Peyer's patch (tissue), 4 donors: ENCODE measurements at regions not wholly inside any gene's neighbourhood (a gene's known extent, or its start where the extent isn't known, plus 50 kb on each side); places are given as distances from the start of the nearest gene placed in this dataset.

Experiments used
- DNase-seq, 3 donors: peaks; one replicate each; pipeline ENCODE4 v3.0.0-alpha.2; 2017 to 2019
- H3K27ac ChIP-seq, 4 donors: fragments of 200-600 bp; sonication (generic); one replicate each; pipeline ENCODE4 v1.5.1; 2016 to 2019
- H3K27me3 ChIP-seq, 2 donors: fragments of 200-600 bp; sonication (generic); one replicate each; pipeline ENCODE4 v1.5.1; 2019
- H3K36me3 ChIP-seq, 3 donors: fragments of 200-600 bp; sonication (generic); one replicate each; pipeline ENCODE4 v1.5.1; 2016 to 2019
- H3K4me1 ChIP-seq, 4 donors: fragments of 200-600 bp; sonication (generic); one replicate each; pipeline ENCODE4 v1.5.1; 2016 to 2019
- H3K4me3 ChIP-seq, 4 donors: fragments of 200-600 bp; sonication (generic); 1 replicate in 3 of 4; 2 replicates in 1 of 4; pipeline ENCODE4 v1.5.1; 2016 to 2019; ENCODE audit warnings: mild to moderate bottlenecking in 1 of 4
- H3K9me3 ChIP-seq, 4 donors: fragments of 200-600 bp; sonication (generic); one replicate each; pipeline ENCODE4 v1.5.1; 2016 to 2019; ENCODE audit warnings: mild to moderate bottlenecking in 1 of 4
- CTCF ChIP-seq, 6 experiments: fragments of 450-650 bp in 4 of 6; fragments of 200-600 bp in 2 of 6; sonication (generic) in 1 of 6; IDR thresholded peaks; one replicate each; pipeline ENCODE4 v1.5.1; 2017 to 2019; ENCODE audit warnings: antibody characterized with exemption in 6 of 6, mild to moderate bottlenecking in 3 of 6, moderate library complexity in 1 of 6
- POLR2A ChIP-seq, 2 donors: fragments of 450-650 bp; IDR thresholded peaks; one replicate each; pipeline ENCODE4 v1.5.1; 2017; ENCODE audit warnings: antibody characterized with exemption in 2 of 2, mild to moderate bottlenecking in 2 of 2, moderate library complexity in 2 of 2

GRCh38 chr2:41644936-41645335 lies 402.9 kb upstream of the PKDCC start:
- H3K27ac ChIP-seq = no peak overlapping the region
- TF ChIP-seq POLR2A (IDR thresholded peaks at IDR 0.05) = no peak
- TF ChIP-seq CTCF (IDR thresholded peaks at IDR 0.05) = no peak
- H3K36me3 ChIP-seq = no peaks in the 10 kb centered on the region
- no peaks in the 10 kb centered on the region for H3K9me3 ChIP-seq
- H3K4me3 ChIP-seq = no peak overlapping the region
- H3K27me3 ChIP-seq = no peaks in the 10 kb centered on the region
- H3K4me1 ChIP-seq = no peaks in the 10 kb centered on the region
- DNase-seq = no peak

- Histone ChIP-seq H3K4me1 (no peaks in the 10 kb centered on the region), H3K9me3 (no peaks in the 10 kb centered on the region), H3K36me3 (no peaks in the 10 kb centered on the region), H3K27me3 (no peaks in the 10 kb centered on the region), H3K4me3 (no peak overlapping the region), H3K27ac (no peak overlapping the region)
- DNase-seq = no peak
- TF ChIP-seq CTCF (IDR thresholded peaks at IDR 0.05) = no peak
- TF ChIP-seq POLR2A (IDR thresholded peaks at IDR 0.05) = no peak
These were observed 400.3 kb upstream of the PKDCC start for GRCh38 chr2:41647468-41648050.

DNA sequence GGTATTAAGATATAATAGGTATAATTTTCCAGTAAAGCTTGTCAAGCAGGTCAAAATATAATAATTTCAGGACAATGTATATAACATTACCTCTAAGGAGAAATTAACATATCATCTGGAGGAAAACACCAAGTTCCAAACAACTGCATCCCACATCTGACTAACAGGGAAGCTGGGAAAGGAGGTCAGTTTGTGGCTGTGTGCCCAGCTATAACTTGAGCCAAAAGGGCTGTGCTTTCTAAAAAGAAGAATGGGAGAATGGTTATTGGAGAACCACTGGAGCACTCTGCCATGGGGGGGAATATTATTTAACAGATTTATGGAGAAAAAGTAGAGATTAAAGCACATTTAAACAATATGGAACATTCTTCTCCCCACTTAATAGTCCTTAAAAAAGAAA lies 390.6 kb upstream of the PKDCC start:
- H3K9me3 ChIP-seq = no peaks in the 10 kb centered on the region
- no peak overlapping the region for H3K4me3 ChIP-seq
- H3K27ac ChIP-seq = no peak overlapping the region
- H3K4me1 ChIP-seq = no peaks in the 10 kb centered on the region
- no peaks in the 10 kb centered on the region for H3K27me3 ChIP-seq
- no peak for TF ChIP-seq CTCF (IDR thresholded peaks at IDR 0.05)
- no peak for DNase-seq
- H3K36me3 ChIP-seq = no peaks in the 10 kb centered on the region

DNA sequence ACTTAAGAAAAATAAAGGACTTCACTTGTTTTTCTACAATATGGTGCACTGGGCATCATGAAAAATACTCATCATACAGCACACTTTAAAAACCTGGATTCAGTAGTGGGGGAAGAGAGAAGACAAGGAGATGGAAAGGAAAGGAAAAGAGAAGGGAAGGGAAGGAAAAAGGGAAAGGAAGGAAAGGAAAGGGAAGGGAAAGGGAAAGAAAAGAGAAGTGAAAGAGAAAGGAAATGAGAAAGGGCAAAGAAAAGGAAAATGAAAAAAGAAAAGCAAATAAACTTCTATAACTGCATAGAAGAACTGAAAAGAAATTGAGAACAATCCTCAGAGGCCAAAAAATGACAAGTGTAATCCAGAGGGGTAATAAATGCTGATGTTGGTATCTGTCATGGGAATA lies 388.1 kb upstream of the PKDCC start:
- no peaks in the 10 kb centered on the region for H3K27me3 ChIP-seq
- DNase-seq = no peak
- H3K4me3 ChIP-seq = no peak overlapping the region
- no peak overlapping the region for H3K27ac ChIP-seq
- H3K4me1 ChIP-seq = no peaks in the 10 kb centered on the region
- TF ChIP-seq POLR2A (IDR thresholded peaks at IDR 0.05) = no peak
- TF ChIP-seq CTCF (IDR thresholded peaks at IDR 0.05) = no peak
- no peaks in the 10 kb centered on the region for H3K36me3 ChIP-seq
- H3K9me3 ChIP-seq = no peaks in the 10 kb centered on the region

DNA sequence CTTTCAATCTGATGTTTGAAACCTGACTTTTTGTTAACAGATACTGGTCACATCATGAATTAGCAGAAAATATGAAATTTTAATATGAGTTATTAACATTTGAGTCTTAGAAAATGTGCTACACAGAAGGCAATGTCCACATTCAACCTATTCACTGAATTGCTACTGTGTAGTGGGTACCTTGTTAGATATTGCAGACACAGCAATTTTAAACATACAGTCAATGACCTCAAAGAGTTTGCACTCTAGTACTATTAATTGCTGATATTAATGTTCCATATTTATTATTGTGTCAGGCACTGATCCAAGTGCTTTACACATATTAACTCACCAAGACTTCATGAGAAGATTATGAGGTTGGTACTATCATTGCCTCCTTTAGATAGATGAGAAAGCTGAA lies 385.4 kb upstream of the PKDCC start:
- Histone ChIP-seq H3K9me3 (no peaks in the 10 kb centered on the region), H3K4me1 (no peaks in the 10 kb centered on the region), H3K36me3 (no peaks in the 10 kb centered on the region), H3K27me3 (no peaks in the 10 kb centered on the region), H3K27ac (no peak overlapping the region), H3K4me3 (no peak overlapping the region)
- DNase-seq = no peak
- TF ChIP-seq POLR2A (IDR thresholded peaks at IDR 0.05) = no peak
- no peak for TF ChIP-seq CTCF (IDR thresholded peaks at IDR 0.05)

- no peaks in the 10 kb centered on the region for H3K36me3 ChIP-seq
- TF ChIP-seq CTCF (IDR thresholded peaks at IDR 0.05) = no peak
- TF ChIP-seq POLR2A (IDR thresholded peaks at IDR 0.05) = no peak
- H3K27me3 ChIP-seq = no peaks in the 10 kb centered on the region
- DNase-seq = no peak
- no peaks in the 10 kb centered on the region for H3K4me1 ChIP-seq
- no peak overlapping the region for H3K4me3 ChIP-seq
- H3K9me3 ChIP-seq = no peaks in the 10 kb centered on the region
- no peak overlapping the region for H3K27ac ChIP-seq
These were observed 384.8 kb upstream of the PKDCC start for GRCh38 chr2:41663056-41663455.
